HG02571 (cell line): ENCODE measurements at regions not wholly inside any gene's neighbourhood (a gene's known extent, or its start where the extent isn't known, plus 50 kb on each side); places are given as distances from the start of the nearest gene placed in this dataset.
A peak's percentile ranks its signal among the peaks of the same experiment; 100 is the strongest.
"Not testable (repeated sequence)": the region's sequence is repeated elsewhere in the genome, so short reads cannot be mapped to it uniquely, and the experiment has no call there.

Source experiments
- ATAC-seq: cut with Tn5 transposase; IDR thresholded peaks from one replicate; pipeline ENCODE4 v1.9.1; 2021; ENCODE audit warnings: mild to moderate bottlenecking, moderate library complexity; ENCODE audit not compliant: unreplicated experiment

DNA sequence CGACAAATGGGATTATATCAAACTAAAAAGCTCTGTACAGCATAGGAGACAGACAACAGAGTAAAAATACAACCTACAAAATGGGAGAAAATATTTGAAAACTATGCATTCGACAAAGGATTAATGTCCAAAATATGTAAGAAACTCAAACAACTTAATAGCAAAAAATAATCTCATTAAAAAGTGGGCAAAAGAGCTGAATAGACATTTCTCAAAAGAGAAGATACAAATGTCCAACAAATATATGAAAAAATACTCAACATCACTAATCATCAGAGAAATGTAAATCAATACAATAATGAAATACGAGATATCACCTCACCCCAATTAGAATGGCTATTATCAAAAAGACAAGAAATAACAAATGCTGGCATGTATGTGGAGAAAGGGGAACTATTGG lies 272.9 kb downstream of the KLHL13 start:
- ATAC-seq: no peak

GRCh38 chrX:117840645-117841044 lies 276.0 kb downstream of the KLHL13 start:
- ATAC-seq: no peak

GRCh38 chrX:117839544-117839943 lies 277.1 kb downstream of the KLHL13 start:
- ATAC-seq: no peak

DNA sequence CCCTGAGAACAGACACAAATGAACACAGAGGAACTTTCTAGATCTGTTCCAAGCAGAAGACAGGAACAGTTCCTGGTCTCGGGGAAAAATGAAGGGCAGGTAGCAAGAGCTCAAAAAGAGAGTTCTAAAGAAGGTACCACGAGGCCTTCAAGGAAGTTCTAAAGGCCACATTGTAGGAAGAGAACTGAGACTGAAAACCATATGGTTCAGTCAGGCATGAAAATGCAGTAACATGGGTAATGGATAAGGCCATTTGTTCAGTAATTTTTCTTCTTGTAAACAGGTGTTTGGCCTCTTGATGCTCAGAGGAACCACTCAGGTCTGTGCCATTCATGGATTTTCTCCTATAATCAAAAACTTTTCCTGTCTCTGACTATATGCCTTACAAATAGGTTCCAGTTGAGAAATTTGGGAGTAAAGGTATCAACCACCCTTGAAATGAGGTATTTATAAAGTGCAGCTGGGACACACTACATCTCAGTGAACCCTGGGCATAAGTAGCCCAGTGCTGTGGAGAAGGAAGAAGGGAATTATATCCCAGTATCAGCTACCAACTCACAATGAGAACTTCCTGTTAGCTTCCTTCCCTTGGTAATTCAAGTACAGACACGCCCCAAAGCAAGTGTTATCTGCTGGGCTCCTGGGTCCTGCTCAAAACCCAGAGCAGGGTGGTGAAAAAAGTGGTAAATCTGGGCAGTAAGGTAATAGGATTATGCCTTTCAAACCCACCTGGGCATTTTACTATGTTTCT lies 277.9 kb downstream of the KLHL13 start:
- ATAC-seq: no peak

DNA sequence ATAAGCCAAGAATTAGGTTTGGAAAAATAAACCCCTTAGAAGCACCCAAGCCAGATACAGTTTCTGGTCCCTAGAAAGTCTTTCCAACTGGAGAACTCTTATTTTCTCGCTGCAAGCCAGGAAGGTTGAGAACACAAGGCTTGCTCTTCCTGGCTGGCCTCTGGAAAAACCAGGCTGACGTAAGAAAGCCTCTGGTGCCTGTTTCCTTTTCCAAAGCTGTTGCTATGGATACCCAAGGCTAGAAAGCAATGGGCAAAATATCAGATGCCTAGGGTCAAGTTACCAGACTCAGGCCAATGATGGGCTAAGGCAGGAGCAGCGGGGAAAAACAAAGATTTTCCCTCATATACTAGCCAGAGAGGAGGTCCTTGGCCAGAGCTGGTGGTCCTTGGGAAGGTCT lies 281.6 kb downstream of the KLHL13 start:
- no peak for ATAC-seq

DNA sequence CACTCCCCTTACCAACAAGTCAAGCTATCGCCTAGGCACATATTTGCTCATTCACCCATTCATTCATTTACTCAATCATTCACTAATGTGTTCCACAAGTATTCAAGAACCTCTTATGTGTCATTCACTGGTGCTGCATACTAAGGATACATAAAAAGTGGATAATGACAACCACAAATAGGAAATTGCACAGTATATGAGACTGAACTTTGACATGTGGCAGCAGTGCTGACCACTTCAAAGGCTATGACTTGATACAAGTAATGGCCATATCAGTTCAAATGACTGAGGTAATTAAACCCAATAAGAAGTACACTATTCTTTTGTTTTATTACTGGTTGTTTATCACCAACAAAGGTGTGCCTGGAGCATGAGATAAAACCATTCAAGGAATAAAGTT lies 282.5 kb downstream of the KLHL13 start:
- ATAC-seq: no peak

GRCh38 chrX:117821472-117821871 lies 295.1 kb downstream of the KLHL13 start:
- not testable (repeated sequence) for ATAC-seq

GRCh38 chrX:117808426-117808825 lies 308.2 kb downstream of the KLHL13 start:
- no peak for ATAC-seq

DNA sequence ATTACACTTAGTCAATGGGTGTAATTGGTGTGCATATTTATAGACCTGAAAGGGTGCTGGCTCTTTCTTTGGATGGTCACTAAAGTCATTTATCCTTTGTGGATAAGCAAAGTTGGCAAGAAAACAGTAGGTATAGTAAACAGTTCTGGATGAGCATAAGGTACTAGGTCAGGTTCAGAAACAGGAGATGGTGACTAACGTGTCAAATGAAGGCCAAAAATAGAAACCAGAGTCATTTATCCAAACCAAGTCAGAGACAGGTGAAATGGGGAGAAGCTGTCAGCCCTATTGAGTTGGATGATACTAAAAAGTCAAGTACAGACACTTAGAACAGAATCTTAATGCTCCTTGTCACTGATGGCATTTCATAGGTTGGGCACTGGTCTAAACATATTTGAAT lies 313.1 kb downstream of the KLHL13 start:
- no peak for ATAC-seq

- ATAC-seq: no peak
Measured at GRCh38 chrX:117788339-117788738, 328.3 kb downstream of the KLHL13 start.

GRCh38 chrX:117771384-117771783 lies 345.2 kb downstream of the KLHL13 start:
- ATAC-seq: no peak

GRCh38 chrX:117768861-117769604 lies 347.6 kb downstream of the KLHL13 start:
- ATAC-seq: no peak

DNA sequence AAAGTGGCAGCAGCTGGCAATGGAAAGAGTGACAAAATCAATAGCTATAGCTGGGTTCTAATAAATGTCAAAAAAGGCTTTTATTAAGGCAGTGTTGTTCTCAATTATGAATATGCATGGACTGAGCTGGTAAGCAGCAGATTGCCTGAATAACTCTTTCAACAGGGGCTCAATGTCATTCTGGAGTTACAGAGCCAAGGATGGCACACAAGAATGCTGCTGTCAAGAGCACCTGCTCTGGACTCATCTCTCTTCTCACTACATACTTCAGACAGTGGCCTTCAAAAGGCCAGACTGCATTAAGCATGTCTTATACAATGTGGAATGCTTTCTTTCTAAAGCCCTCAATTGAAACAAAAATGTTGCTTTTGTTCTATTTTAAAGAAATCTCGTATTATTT lies 351.4 kb downstream of the KLHL13 start:
- no peak for ATAC-seq

DNA sequence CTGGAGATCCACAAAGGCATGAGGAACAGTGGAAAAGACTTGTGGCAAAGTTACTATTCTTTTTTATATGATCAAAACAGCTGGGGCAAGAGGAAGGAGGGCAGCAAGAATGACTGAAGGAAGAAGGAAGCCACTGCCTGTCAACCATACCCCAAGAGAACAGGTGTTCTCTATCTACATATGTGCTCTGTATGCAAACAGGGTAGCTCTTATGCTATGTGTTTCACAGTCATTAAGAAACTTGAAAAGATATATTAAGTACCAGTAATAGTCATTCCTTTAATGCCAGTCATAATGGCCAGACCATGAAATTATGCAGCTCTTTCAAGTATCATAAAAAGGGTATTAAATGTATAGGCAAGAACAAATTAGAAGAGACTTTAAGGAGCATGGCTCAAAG lies 363.9 kb downstream of the KLHL13 start:
- ATAC-seq: peak; percentile 91

GRCh38 chrX:117751155-117751554 lies 365.5 kb downstream of the KLHL13 start:
- ATAC-seq: no peak

- no peak for ATAC-seq
Measured at GRCh38 chrX:117744958-117745357, 371.7 kb downstream of the KLHL13 start.

GRCh38 chrX:117743469-117744251 lies 372.9 kb downstream of the KLHL13 start:
- ATAC-seq: no peak

DNA sequence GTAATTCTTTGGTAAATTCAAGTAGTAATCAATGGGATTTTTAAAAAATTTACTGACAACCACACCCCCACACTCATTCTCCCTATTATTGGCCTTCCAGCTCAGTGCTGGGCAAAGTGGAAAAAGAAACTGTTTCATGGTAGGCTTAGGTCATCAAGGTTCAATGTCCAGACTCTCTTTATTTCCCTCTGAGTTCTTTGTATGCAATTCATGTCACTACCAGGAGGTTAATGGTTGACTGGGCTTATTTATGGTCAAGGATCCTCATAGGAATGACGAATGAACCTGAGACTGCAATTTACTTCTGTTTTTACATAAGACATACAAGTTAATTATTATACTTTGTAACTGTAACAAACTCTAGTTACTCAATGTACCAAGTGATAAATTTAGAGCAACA lies 403.2 kb downstream of the KLHL13 start:
- no peak for ATAC-seq

DNA sequence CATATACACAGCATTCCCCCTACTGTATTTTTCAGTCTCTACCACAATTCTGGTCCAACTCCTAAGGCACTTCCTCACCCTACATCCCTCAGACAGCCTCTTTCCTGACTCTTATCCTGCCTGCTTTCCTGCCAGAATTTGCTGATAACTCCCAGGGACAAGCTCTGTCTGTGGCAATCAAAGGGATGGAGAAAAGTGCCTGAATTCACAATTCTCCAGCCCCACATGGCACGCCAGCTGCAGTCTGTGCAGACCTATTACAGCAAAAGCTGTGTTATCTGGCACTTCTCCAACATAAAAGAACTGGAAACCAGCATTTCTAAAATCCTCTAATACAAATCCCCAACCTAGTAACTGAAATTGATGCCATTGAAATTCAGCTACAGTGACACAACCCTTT lies 404.8 kb downstream of the KLHL13 start:
- ATAC-seq: no peak

GRCh38 chrX:117707948-117708743 lies 408.5 kb downstream of the KLHL13 start:
- ATAC-seq: no peak

- ATAC-seq: no peak
Measured at GRCh38 chrX:117701050-117701449, 415.6 kb downstream of the KLHL13 start.
